ENCODE measurements at regions not wholly inside any gene's neighbourhood (a gene's known extent, or its start where the extent isn't known, plus 50 kb on each side); places are given as distances from the start of the nearest gene placed in this dataset.

GRCh38 chr13:97710797-97711196 lies 242.7 kb upstream of the IPO5 start:
- no peak for TF ChIP-seq CTCF (conservative IDR thresholded peaks at IDR 0.05; ENCODE audit: low read depth, low read length)
- H3K4me3 ChIP-seq (ENCODE audit: low read depth, low read length), result no peak overlapping the region
- no peak for DNase-seq (ENCODE audit: low read depth)

GRCh38 chr13:97712770-97713169 lies 240.7 kb upstream of the IPO5 start:
- no peak for DNase-seq (ENCODE audit: low read depth)
- TF ChIP-seq CTCF (conservative IDR thresholded peaks at IDR 0.05; ENCODE audit: low read depth, low read length), result no peak

GRCh38 chr13:97715763-97716162 lies 237.7 kb upstream of the IPO5 start:
- TF ChIP-seq CTCF (conservative IDR thresholded peaks at IDR 0.05; ENCODE audit: low read depth, low read length), result no peak
- no peak overlapping the region for H3K4me3 ChIP-seq (ENCODE audit: low read depth, low read length)
- peak; percentile 26 for DNase-seq (ENCODE audit: low read depth)

More at GRCh38 chr13:97712770-97713169, 240.7 kb upstream of the IPO5 start:
- no peak overlapping the region for H3K4me3 ChIP-seq (ENCODE audit: low read depth, low read length)

- DNase-seq (ENCODE audit: low read depth), result no peak
Observed at GRCh38 chr13:97716746-97717145, 236.7 kb upstream of the IPO5 start.

GRCh38 chr13:97719736-97720135 lies 233.7 kb upstream of the IPO5 start:
- no peak for TF ChIP-seq CTCF (conservative IDR thresholded peaks at IDR 0.05; ENCODE audit: low read depth, low read length)
- no peak overlapping the region for H3K4me3 ChIP-seq (ENCODE audit: low read depth, low read length)
- no peak for DNase-seq (ENCODE audit: low read depth)

More at GRCh38 chr13:97716746-97717145, 236.7 kb upstream of the IPO5 start:
- no peak overlapping the region for H3K4me3 ChIP-seq (ENCODE audit: low read depth, low read length)
- no peak for TF ChIP-seq CTCF (conservative IDR thresholded peaks at IDR 0.05; ENCODE audit: low read depth, low read length)

- H3K4me3 ChIP-seq (ENCODE audit: low read depth, low read length), result no peak overlapping the region
- TF ChIP-seq CTCF (conservative IDR thresholded peaks at IDR 0.05; ENCODE audit: low read depth, low read length), result no peak
- DNase-seq (ENCODE audit: low read depth), result no peak
Observed at GRCh38 chr13:97720896-97721295, 232.6 kb upstream of the IPO5 start.

GRCh38 chr13:97723655-97724054 lies 229.8 kb upstream of the IPO5 start:
- no peak for DNase-seq (ENCODE audit: low read depth)
- H3K4me3 ChIP-seq (ENCODE audit: low read depth, low read length), result no peak overlapping the region
- no peak for TF ChIP-seq CTCF (conservative IDR thresholded peaks at IDR 0.05; ENCODE audit: low read depth, low read length)

Data from choroid plexus epithelial cell (primary cell).